ENCODE measurements at regions not wholly inside any gene's neighbourhood (a gene's known extent, or its start where the extent isn't known, plus 50 kb on each side); places are given as distances from the start of the nearest gene placed in this dataset.

DNA sequence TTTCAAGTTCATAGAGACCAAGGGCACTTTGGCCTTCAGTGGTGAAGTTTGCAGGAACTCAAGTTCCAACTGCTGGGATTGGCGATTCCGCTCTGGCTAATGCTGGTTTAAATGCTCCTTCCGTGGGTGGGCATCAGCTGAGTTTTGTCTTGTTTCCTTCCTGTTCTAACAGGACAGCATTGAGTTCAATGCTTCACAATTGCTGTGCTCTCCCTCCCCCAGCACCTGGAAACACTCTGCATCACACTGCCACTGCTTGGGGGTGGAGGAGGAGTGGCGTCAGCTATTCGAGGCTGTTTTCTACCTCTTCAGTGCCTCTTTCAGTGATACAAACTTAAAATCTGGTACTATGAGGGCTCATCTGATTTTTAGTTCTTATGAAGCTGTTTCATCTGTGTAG, 634.9 kb downstream of the FSCB start:
- ChIA-PET POLR2A (ENCODE audit: low non-redundant PET) (no interaction called here), CTCF (no interaction called here)
- Histone ChIP-seq H3K4me3 (ENCODE audit: low read depth, low read length, poor library complexity, severe bottlenecking) (no peak overlapping the region), H3K4me1 (ENCODE audit: insufficient read depth, low read length, poor library complexity, severe bottlenecking) (peaks cover 5% of the 10 kb centered on the region), H3K27me3 (replicated peaks; ENCODE audit: insufficient read depth, low read depth, low read length, poor library complexity) (no peaks in the 10 kb centered on the region), H3K9me3 (ENCODE audit: low read depth, low read length, poor library complexity, severe bottlenecking) (no peaks in the 10 kb centered on the region), H3K27ac (ENCODE audit: low read depth, low read length, poor library complexity, severe bottlenecking) (no peak overlapping the region), H3K36me3 (ENCODE audit: insufficient read depth, low read length, poor library complexity, severe bottlenecking) (no peaks in the 10 kb centered on the region)
- intact Hi-C loops (cut with micrococcal nuclease; ENCODE audit: unreplicated experiment) = no loop called here
- TF ChIP-seq, protein P1, sequence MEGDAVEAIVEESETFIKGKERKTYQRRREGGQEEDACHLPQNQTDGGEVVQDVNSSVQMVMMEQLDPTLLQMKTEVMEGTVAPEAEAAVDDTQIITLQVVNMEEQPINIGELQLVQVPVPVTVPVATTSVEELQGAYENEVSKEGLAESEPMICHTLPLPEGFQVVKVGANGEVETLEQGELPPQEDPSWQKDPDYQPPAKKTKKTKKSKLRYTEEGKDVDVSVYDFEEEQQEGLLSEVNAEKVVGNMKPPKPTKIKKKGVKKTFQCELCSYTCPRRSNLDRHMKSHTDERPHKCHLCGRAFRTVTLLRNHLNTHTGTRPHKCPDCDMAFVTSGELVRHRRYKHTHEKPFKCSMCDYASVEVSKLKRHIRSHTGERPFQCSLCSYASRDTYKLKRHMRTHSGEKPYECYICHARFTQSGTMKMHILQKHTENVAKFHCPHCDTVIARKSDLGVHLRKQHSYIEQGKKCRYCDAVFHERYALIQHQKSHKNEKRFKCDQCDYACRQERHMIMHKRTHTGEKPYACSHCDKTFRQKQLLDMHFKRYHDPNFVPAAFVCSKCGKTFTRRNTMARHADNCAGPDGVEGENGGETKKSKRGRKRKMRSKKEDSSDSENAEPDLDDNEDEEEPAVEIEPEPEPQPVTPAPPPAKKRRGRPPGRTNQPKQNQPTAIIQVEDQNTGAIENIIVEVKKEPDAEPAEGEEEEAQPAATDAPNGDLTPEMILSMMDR (conservative IDR thresholded peaks at IDR 0.05; ENCODE audit: low read depth, low read length) = no peak
- TF ChIP-seq EZH2 (IDR thresholded peaks at IDR 0.05; ENCODE audit: borderline replicate concordance, low read depth, low read length, poor library complexity, severe bottlenecking) = no peak
- no TSS peak for BruUV-seq (replicated peaks)
- no peak for DNase-seq (ENCODE audit: low spot score)

DNA sequence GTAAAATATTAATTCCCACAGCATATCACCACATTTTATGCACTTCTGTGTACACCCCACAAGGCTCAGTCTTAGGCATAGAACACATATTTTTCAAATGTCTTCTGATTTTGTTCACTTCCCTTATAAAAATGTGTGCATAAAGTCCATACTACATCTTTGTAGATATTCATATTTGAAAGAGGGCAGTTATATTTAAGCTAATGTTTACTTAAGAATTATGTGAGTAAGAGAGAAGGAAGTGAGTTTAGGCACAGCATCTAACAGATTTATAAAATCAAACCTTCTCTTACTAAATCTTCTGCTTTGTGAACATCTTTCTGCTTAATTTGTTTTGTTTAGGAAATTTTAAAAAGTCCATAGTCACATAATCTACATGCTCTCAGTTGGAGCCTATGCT, 648.1 kb downstream of the FSCB start:
- ChIA-PET POLR2A (ENCODE audit: low non-redundant PET) (no interaction called here), CTCF (no interaction called here)
- intact Hi-C loops (cut with micrococcal nuclease; ENCODE audit: unreplicated experiment) = no loop called here
- DNase-seq (ENCODE audit: low spot score) = no peak
- Histone ChIP-seq H3K9me3 (ENCODE audit: low read depth, low read length, poor library complexity, severe bottlenecking) (no peaks in the 10 kb centered on the region), H3K27ac (ENCODE audit: low read depth, low read length, poor library complexity, severe bottlenecking) (no peak overlapping the region), H3K4me1 (ENCODE audit: insufficient read depth, low read length, poor library complexity, severe bottlenecking) (no peaks in the 10 kb centered on the region), H3K36me3 (ENCODE audit: insufficient read depth, low read length, poor library complexity, severe bottlenecking) (no peaks in the 10 kb centered on the region), H3K4me3 (ENCODE audit: low read depth, low read length, poor library complexity, severe bottlenecking) (no peak overlapping the region), H3K27me3 (replicated peaks; ENCODE audit: insufficient read depth, low read depth, low read length, poor library complexity) (no peaks in the 10 kb centered on the region)
- BruUV-seq (replicated peaks) = no TSS peak
- TF ChIP-seq, protein P1 (conservative IDR thresholded peaks at IDR 0.05; ENCODE audit: low read depth, low read length) = no peak
- TF ChIP-seq EZH2 (IDR thresholded peaks at IDR 0.05; ENCODE audit: borderline replicate concordance, low read depth, low read length, poor library complexity, severe bottlenecking) = no peak

- CTCF ChIA-PET = no interaction called here
- DNase-seq (ENCODE audit: low spot score) = no peak
- POLR2A ChIA-PET (ENCODE audit: low non-redundant PET) = interaction anchor here (0.7 kb wide), 1 partner anchor 175 kb away, joined by 23 read pairs; no protein-coding TSS in a partner anchor
- no peaks in the 10 kb centered on the region for H3K36me3 ChIP-seq (ENCODE audit: insufficient read depth, low read length, poor library complexity, severe bottlenecking)
- H3K4me1 ChIP-seq (ENCODE audit: insufficient read depth, low read length, poor library complexity, severe bottlenecking) = no peaks in the 10 kb centered on the region
- H3K27me3 ChIP-seq (replicated peaks; ENCODE audit: insufficient read depth, low read depth, low read length, poor library complexity) = no peaks in the 10 kb centered on the region
- no peak overlapping the region for H3K27ac ChIP-seq (ENCODE audit: low read depth, low read length, poor library complexity, severe bottlenecking)
- intact Hi-C loops (cut with micrococcal nuclease; ENCODE audit: unreplicated experiment) = no loop called here
- TF ChIP-seq, protein P1 (conservative IDR thresholded peaks at IDR 0.05; ENCODE audit: low read depth, low read length) = no peak
- TF ChIP-seq EZH2 (IDR thresholded peaks at IDR 0.05; ENCODE audit: borderline replicate concordance, low read depth, low read length, poor library complexity, severe bottlenecking) = no peak
- no peaks in the 10 kb centered on the region for H3K9me3 ChIP-seq (ENCODE audit: low read depth, low read length, poor library complexity, severe bottlenecking)
- no peak overlapping the region for H3K4me3 ChIP-seq (ENCODE audit: low read depth, low read length, poor library complexity, severe bottlenecking)
- BruUV-seq (replicated peaks) = no TSS peak
These were observed 651.5 kb downstream of the FSCB start for GRCh38 chr14:43855556-43855955.
